GM12872 (cell line): ENCODE measurements at regions not wholly inside any gene's neighbourhood (a gene's known extent, or its start where the extent isn't known, plus 50 kb on each side); places are given as distances from the start of the nearest gene placed in this dataset.

Experiments used
- CTCF ChIP-seq: IDR thresholded peaks from 3 replicates; pipeline ENCODE4 v1.5.1; 2011; ENCODE audit warnings: low read depth, mild to moderate bottlenecking, low read length, moderate library complexity; ENCODE audit not compliant: insufficient read depth

- no peak for TF ChIP-seq CTCF
These were observed 1311.7 kb upstream of the CDH2 start for GRCh38 chr18:29488617-29489016.

GRCh38 chr18:29465526-29465925, 1288.6 kb upstream of the CDH2 start:
- TF ChIP-seq CTCF, result no peak

GRCh38 chr18:29459972-29460371, 1283.0 kb upstream of the CDH2 start:
- no peak for TF ChIP-seq CTCF

DNA sequence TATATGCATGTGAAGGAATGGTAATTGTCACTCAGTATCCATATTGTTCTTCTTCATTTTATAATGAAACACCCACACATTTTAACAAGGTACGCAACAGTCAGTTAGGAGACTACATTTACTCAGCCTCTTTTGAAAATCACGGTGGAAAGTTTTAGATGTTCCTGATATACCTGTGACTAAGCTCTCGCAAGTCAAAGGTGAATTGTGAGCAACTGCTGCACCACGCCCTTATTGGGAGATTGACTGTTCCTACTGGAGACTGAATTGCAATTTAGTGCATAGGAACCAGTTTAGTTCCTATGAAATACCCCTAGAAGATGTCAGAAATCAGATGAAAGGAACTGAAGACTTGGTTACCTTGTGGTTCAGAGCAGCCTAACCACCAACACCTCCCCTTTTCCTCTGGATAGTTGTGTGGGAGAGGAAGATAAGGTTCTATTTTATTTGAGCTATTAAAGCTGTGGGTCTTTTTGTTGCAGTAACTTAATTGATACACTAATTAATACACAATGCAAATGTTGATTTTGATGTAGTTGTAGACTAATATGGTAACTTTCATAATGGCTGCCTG, 1280.5 kb upstream of the CDH2 start:
- no peak for TF ChIP-seq CTCF

- TF ChIP-seq CTCF, result no peak
These were observed 1272.5 kb upstream of the CDH2 start for GRCh38 chr18:29449424-29449823.

GRCh38 chr18:29439398-29439797, 1262.5 kb upstream of the CDH2 start:
- TF ChIP-seq CTCF, result no peak

DNA sequence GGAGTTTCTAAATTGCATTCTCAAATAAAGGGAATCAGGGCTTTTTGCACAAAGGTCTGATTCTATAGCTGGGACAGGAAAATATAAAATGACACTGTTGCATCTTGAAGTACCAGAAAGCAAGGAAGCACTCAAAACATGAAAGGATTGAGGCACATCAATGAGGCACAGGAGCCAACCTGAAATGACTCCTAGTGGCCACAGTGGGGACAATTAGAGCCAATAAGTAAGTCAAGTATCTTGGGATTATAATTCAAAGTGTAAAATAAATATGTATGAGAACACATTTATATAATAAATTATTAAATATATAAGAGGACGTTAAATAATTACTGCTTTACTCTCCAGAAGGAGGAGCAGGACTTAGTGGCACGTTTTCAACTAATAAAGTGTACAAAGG, 1259.5 kb upstream of the CDH2 start:
- no peak for TF ChIP-seq CTCF
